EL (cell line): ENCODE measurements at regions not wholly inside any gene's neighbourhood (a gene's known extent, or its start where the extent isn't known, plus 50 kb on each side); places are given as distances from the start of the nearest gene placed in this dataset.
A peak's percentile ranks its signal among the peaks of the same experiment; 100 is the strongest.

Source experiments
- DNase-seq: peaks from one replicate; pipeline ENCODE4 v3.0.0-alpha.2; 2016

DNA sequence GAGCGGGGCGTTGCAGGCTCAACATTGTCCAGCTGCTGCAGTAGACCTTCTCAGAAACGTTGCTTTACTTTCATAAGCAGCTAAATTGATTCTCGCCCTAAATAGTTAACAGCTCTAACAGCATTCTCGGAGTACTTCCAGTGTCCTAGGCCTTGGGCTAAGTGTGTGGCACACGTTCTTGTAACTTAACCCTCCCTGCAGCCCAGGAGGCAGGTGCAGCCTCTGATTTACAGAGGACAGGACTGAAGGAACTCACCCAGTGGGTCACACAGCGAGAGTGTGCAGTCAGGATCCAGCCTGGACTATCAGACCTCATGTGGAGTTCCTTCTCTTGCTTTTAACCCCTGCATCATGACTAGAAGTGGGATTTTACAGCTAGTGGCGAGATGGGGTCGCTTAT lies 312.8 kb upstream of the C2CD4B start:
- no peak for DNase-seq

DNA sequence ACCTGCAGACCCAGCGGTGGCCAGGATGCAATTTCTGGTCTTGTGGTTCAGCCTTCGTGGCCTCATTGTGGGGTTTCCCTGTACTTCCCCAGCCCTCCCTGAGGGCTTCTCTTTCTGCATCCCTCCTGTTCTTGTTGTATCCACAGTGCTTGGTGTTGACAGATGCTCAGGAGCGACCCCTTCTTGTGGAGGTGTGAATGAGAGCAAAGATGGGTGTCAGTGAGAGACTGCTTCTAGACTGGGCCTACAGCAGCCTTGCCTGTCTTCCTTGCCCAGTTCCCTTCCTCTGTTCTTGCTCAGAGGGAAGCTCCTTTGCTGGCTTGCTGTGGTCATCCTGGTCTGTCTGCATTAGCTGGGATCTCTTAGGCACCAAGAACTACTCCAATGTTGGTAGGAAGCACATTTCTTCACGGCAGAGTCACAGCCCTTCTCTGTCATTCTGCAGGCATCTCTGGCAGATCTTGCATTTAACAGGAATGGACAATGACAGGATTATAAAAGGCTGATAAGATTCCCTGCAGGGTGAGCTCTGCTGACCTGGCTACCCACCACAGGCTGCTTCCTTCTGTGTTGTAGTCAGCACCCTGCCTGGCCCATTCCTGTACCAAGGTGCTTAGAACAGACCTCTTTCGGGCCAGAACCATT lies 317.8 kb upstream of the C2CD4B start:
- DNase-seq, result peak; percentile 65

DNA sequence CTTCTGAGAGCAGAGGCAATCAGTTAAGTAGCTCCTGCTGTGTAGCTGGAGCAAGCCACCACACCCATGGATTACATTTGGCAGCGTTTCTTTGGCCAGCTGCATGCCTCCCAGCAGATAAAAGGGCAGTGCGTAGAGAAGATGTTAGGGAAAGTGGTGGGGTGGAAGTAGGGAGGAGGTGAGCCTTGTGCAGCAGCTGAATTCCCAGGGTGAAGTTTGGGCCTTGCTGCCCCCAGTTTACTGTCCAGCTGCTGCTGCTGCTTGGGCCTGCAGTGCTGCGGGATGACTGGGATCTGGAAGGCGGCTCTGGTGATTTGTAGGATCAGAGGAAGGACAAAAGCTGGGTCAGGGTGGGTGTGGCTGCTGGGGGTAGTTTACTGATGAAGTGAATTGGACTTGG lies 318.7 kb upstream of the C2CD4B start:
- no peak for DNase-seq

DNA sequence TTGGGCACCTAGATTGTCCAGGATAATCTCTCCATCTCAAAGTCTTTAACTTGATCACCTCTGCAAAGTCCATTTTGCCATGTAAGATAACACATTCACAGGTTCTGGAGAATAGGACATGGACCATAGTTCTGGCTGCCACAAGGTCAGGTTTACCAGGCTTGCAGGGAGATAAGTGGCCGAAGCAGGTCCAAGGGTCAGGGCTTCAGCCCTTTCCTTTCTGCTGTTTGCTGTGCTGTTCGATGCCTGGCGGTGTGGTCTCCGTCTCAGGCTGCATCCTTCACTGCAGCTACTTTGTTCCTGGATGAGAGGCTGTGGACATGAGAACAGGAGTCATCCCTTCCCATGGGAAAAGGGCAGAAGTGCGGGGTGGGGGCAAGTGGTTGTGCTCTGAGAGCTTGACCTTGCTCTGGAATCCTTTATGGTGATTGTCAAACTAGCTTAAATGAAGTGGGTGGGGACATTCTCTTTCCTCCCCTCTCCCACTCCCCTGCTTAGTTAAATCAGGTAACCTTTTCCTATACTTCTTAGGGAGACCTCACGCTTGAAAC lies 320.2 kb upstream of the C2CD4B start:
- no peak for DNase-seq

GRCh38 chr15:62486041-62486440 lies 321.0 kb upstream of the C2CD4B start:
- no peak for DNase-seq

GRCh38 chr15:62488387-62488786 lies 323.3 kb upstream of the C2CD4B start:
- DNase-seq, result no peak

DNA sequence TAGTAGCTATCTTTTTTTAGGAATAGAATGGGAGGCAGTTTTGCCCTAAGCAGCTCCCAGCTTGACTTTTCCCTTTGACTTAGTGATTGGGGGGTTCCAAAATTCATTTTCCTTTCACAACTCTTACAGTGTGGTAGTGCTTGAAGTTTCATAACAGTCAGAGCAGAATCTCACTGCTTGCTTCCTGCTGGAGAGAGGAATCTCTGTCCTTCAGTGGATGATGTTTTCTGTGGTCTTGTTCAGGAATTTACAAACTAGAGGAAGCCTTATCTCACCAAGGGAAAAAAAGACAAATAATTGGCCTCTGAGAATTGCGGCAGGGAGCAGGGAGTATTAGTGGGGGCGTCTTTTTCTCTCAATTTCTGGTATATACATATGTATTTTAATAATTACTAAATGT lies 326.6 kb upstream of the C2CD4B start:
- peak; percentile 35 for DNase-seq

- DNase-seq, result no peak
These were observed 327.8 kb upstream of the C2CD4B start for GRCh38 chr15:62492900-62493299.

- DNase-seq, result no peak
These were observed 329.1 kb upstream of the C2CD4B start for GRCh38 chr15:62494197-62494596.

DNA sequence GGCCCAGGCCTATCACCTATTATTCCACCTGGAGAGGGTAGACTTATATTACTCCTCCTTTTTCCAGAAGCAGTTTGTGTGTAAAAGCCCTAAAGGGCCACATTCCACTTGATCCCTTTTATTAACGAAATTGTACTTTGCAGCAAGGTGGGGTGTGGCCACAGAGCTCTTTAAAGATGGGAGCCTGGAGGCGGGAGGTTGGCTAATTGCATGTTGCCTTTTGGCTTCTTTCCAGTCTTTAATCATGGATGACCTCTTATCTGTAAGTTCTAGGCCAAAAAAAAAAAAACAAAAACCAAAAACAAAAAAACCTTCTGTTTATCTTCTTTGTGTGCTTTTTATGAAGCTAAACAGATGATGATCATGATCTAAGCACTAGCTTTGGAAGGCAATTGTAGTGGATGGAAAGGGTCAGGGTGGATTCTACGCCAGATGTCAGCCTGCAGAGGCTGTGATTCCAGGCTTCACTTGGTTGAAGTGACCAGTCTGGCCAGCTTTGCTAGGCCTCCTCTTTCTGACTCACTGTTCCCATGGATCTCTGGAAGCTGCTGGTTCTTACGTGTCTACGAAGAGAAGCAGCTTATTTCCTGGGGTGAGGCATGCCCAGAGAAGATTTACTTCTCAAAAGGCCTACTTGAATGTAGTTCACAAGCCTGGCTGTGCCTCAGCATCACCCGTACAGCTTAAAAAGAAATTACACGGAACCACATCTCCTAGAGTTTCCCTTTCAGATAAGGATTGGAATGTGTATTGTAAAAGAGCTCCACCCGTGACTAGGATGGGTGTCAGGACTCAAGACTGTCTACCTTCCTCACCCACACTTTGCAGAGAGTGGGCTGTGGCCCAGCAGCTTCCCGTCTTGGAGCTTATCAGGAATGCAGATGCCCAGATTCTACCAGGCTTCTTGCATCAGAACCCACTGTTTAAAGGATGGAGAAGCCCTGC lies 330.9 kb upstream of the C2CD4B start:
- peak; percentile 87 for DNase-seq

DNA sequence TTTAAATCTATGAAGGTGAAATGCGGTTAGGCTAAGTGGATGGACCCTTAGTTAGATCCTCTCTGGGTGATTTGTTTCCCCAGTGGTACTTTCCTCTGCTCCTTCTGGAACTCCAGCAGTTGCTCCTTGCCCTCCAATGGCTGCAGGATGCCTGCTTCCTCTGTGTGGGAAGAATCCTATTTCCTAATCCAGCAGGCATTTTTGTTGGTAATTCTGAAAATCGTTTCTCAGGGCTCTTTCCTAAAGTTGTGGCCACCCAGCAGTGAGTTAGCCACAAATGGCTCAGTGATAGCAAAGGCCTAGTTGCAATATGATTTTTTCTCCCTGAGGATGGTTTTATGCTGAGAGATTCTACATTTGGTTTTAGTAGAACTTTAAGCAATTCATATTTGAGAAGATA lies 332.3 kb upstream of the C2CD4B start:
- DNase-seq, result peak; percentile 18

GRCh38 chr15:62498278-62498677 lies 333.2 kb upstream of the C2CD4B start:
- DNase-seq, result no peak

- DNase-seq, result peak; percentile 21
These were observed 333.6 kb upstream of the C2CD4B start for GRCh38 chr15:62498712-62499111.

DNA sequence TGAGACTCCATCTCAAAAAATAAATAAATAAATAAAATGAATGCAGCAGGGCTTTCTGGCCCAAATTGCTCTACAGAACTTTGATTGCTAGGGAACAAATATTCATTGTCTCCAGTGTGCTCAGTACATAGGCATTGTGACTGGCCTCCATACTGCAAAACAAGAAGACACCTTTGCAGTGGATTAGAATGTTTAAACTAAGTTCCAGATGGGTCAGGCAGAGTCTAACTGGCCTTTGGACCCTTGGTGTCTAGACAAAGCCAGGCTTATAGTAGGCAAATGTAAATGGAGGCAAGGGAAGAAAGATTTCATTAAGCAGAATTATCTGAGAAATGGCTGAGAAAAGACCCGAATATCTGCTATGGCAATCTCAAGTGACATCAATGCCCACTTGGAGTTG lies 335.2 kb upstream of the C2CD4B start:
- DNase-seq, result no peak

- no peak for DNase-seq
These were observed 337.4 kb upstream of the C2CD4B start for GRCh38 chr15:62502451-62502850.

GRCh38 chr15:62503451-62503850 lies 338.4 kb upstream of the C2CD4B start:
- peak; percentile 56 for DNase-seq

- no peak for DNase-seq
These were observed 340.7 kb upstream of the C2CD4B start for GRCh38 chr15:62505762-62506161.

- DNase-seq, result peak; percentile 84
These were observed 341.2 kb upstream of the C2CD4B start for GRCh38 chr15:62506217-62506805.

GRCh38 chr15:62509395-62509958 lies 344.4 kb upstream of the C2CD4B start:
- DNase-seq, result no peak

GRCh38 chr15:62510791-62511190 lies 345.7 kb upstream of the C2CD4B start:
- no peak for DNase-seq

DNA sequence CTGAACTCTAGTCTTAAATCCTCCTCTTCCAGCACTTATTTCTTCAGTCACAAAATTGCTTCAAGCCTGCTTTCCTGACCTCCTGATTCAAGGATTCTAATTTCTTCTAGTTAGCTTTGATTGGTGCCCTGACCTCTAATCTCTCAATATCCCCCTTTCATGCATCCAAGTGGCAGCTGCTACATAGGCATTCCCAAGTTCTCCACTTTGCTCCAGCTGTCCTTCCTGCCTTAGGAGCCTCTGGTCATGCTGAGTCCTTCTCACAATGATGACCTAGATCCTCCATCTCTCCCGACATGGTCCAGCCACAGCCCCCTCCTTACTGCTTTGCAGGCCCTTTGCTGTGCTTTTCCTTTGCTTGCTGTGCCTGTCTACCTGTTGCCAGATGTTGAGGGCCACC lies 347.8 kb upstream of the C2CD4B start:
- no peak for DNase-seq

DNA sequence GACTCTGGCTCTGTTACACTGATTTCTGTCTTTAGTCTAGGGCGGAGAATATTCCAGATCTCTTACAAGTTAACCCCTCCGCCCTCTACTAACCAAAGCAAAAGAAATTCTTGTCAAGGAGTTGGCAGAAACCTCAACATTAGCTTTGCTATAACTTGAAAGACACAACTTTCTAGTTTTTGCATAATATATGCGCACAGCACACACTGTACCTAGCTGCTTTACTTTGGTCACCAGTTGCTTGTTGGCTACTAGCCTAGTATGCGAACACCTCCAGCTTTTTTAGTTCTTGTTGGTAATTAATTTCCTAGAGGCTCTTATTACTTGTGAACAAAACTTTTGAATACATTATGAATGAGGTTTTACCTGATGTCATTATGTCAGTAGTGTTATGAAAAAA lies 348.8 kb upstream of the C2CD4B start:
- no peak for DNase-seq

- no peak for DNase-seq
These were observed 350.8 kb upstream of the C2CD4B start for GRCh38 chr15:62515696-62516395.
